Activated naive CD4-positive, alpha-beta T cell treated with anti-CD3 and anti-CD28 coated beads for 36 hours (primary cell): ENCODE measurements at regions not wholly inside any gene's neighbourhood (a gene's known extent, or its start where the extent isn't known, plus 50 kb on each side); places are given as distances from the start of the nearest gene placed in this dataset.

Source experiments
- CTCF ChIA-PET: fragments of 350-600 bp; sonication (Branson Sonifier 250); formaldehyde crosslinking; loops from one replicate; lab custom pipeline; 2021; ENCODE audit warnings: antibody characterized with exemption; lab: Charles Lee
- DNase-seq: peaks from one replicate; pipeline ENCODE4 v3.0.0-alpha.2; 2020
- H3K27ac Mint-ChIP-seq: one replicate; pipeline ENCODE4 v1.8.0; 2021; ENCODE audit warnings: mild to moderate bottlenecking, mixed read lengths
- H3K27me3 Mint-ChIP-seq: one replicate; pipeline ENCODE4 v1.8.0; 2021; ENCODE audit warnings: low read depth, mixed read lengths
- H3K36me3 Mint-ChIP-seq: one replicate; pipeline ENCODE4 v1.8.0; 2021; ENCODE audit warnings: low read depth, mixed read lengths
- H3K4me1 Mint-ChIP-seq: one replicate; pipeline ENCODE4 v1.8.0; 2021; ENCODE audit warnings: low read depth, mixed read lengths
- H3K4me3 Mint-ChIP-seq: one replicate; pipeline ENCODE4 v1.8.0; 2021; ENCODE audit warnings: mild to moderate bottlenecking, moderate library complexity, mixed read lengths
- H3K9me3 Mint-ChIP-seq: one replicate; pipeline ENCODE4 v1.8.0; 2021; ENCODE audit warnings: mixed read lengths
- intact Hi-C: fragments of 100-400 bp; cut with micrococcal nuclease; formaldehyde crosslinking; loops from one replicate; pipeline ENCODE4 v1.15.1; 2023

GRCh38 chr7:131233193-131233592 is 94.5 kb upstream of the MKLN1 start:
- DNase-seq = no peak
- CTCF ChIA-PET = no interaction called here
- H3K36me3 Mint-ChIP-seq = no peaks in the 10 kb centered on the region
- no peaks in the 10 kb centered on the region for H3K9me3 Mint-ChIP-seq
- peaks cover 54% of the 10 kb centered on the region for H3K4me1 Mint-ChIP-seq
- intact Hi-C loops = loop anchor here (10.0 kb wide), 1 partner anchor 808 kb away; no protein-coding TSS in a partner anchor
- no peaks in the 10 kb centered on the region for H3K27me3 Mint-ChIP-seq
- H3K4me3 Mint-ChIP-seq = no peak overlapping the region
- peak overlapping the region; percentile 86 for H3K27ac Mint-ChIP-seq

GRCh38 chr7:131234719-131235488 is 92.8 kb upstream of the MKLN1 start:
- no peaks in the 10 kb centered on the region for H3K9me3 Mint-ChIP-seq
- H3K27me3 Mint-ChIP-seq = no peaks in the 10 kb centered on the region
- peak overlapping the region; percentile 95 for H3K27ac Mint-ChIP-seq
- peaks cover 54% of the 10 kb centered on the region for H3K4me1 Mint-ChIP-seq
- CTCF ChIA-PET = interaction anchor here (0.7 to 1.3 kb wide), 2 partner anchors 55 to 253 kb away, joined by 3 read pairs; no protein-coding TSS in a partner anchor
- intact Hi-C loops = loop anchor here (1.0 to 10.0 kb wide), 7 partner anchors 47 to 810 kb away; partner anchors contain the start of gene MKLN1
- H3K4me3 Mint-ChIP-seq = peak overlapping the region; percentile 62
- no peak for DNase-seq
- H3K36me3 Mint-ChIP-seq = no peaks in the 10 kb centered on the region

- DNase-seq = peak; percentile 93
- CTCF ChIA-PET = interaction anchor here (0.7 to 1.3 kb wide), 2 partner anchors 54 to 254 kb away, joined by 3 read pairs; no protein-coding TSS in a partner anchor
- peak overlapping the region; percentile 62 for H3K4me3 Mint-ChIP-seq
- H3K4me1 Mint-ChIP-seq = peaks cover 52% of the 10 kb centered on the region
- intact Hi-C loops = loop anchor here (1.0 to 10.0 kb wide), 7 partner anchors 47 to 811 kb away; partner anchors contain the start of gene MKLN1
- no peaks in the 10 kb centered on the region for H3K27me3 Mint-ChIP-seq
- H3K27ac Mint-ChIP-seq = peak overlapping the region; percentile 95
- H3K9me3 Mint-ChIP-seq = no peaks in the 10 kb centered on the region
- no peaks in the 10 kb centered on the region for H3K36me3 Mint-ChIP-seq
These were observed 92.0 kb upstream of the MKLN1 start for GRCh38 chr7:131235489-131236317.

GRCh38 chr7:131236318-131236672 is 91.4 kb upstream of the MKLN1 start:
- no peak overlapping the region for H3K4me3 Mint-ChIP-seq
- no peak for DNase-seq
- CTCF ChIA-PET = interaction anchor here (1.3 kb wide), 1 partner anchor 254 kb away, joined by 3 read pairs; no protein-coding TSS in a partner anchor
- peak overlapping the region; percentile 95 for H3K27ac Mint-ChIP-seq
- peaks cover 48% of the 10 kb centered on the region for H3K4me1 Mint-ChIP-seq
- no peaks in the 10 kb centered on the region for H3K9me3 Mint-ChIP-seq
- H3K27me3 Mint-ChIP-seq = no peaks in the 10 kb centered on the region
- no peaks in the 10 kb centered on the region for H3K36me3 Mint-ChIP-seq
- intact Hi-C loops = loop anchor here (10.0 kb wide), 1 partner anchor 811 kb away; no protein-coding TSS in a partner anchor

- peaks cover 33% of the 10 kb centered on the region for H3K4me1 Mint-ChIP-seq
- H3K36me3 Mint-ChIP-seq = no peaks in the 10 kb centered on the region
- intact Hi-C loops = loop anchor here (10.0 kb wide), 1 partner anchor 814 kb away; no protein-coding TSS in a partner anchor
- no peaks in the 10 kb centered on the region for H3K27me3 Mint-ChIP-seq
- no peak overlapping the region for H3K4me3 Mint-ChIP-seq
- CTCF ChIA-PET = interaction anchor here (0.6 kb wide), 1 partner anchor 128 kb away, joined by 3 read pairs; no protein-coding TSS in a partner anchor
- H3K9me3 Mint-ChIP-seq = no peaks in the 10 kb centered on the region
- no peak overlapping the region for H3K27ac Mint-ChIP-seq
- no peak for DNase-seq
These were observed 89.2 kb upstream of the MKLN1 start for GRCh38 chr7:131238347-131238931.

GRCh38 chr7:131241386-131241785 is 86.3 kb upstream of the MKLN1 start:
- CTCF ChIA-PET = no interaction called here
- Mint-ChIP-seq H3K36me3 (no peaks in the 10 kb centered on the region), H3K27ac (no peak overlapping the region), H3K4me3 (no peak overlapping the region), H3K9me3 (no peaks in the 10 kb centered on the region), H3K27me3 (no peaks in the 10 kb centered on the region), H3K4me1 (peaks cover 12% of the 10 kb centered on the region)
- intact Hi-C loops = no loop called here
- DNase-seq = no peak

- intact Hi-C loops = no loop called here
- H3K27ac Mint-ChIP-seq = no peak overlapping the region
- H3K27me3 Mint-ChIP-seq = no peaks in the 10 kb centered on the region
- DNase-seq = no peak
- no peak overlapping the region for H3K4me3 Mint-ChIP-seq
- H3K4me1 Mint-ChIP-seq = peaks cover 4% of the 10 kb centered on the region
- H3K36me3 Mint-ChIP-seq = no peaks in the 10 kb centered on the region
- H3K9me3 Mint-ChIP-seq = no peaks in the 10 kb centered on the region
- CTCF ChIA-PET = no interaction called here
These were observed 85.5 kb upstream of the MKLN1 start for GRCh38 chr7:131242123-131242650.

- CTCF ChIA-PET = interaction anchor here (0.7 kb wide), 1 partner anchor 12 kb away, joined by 3 read pairs; no protein-coding TSS in a partner anchor
- DNase-seq = no peak
- H3K27me3 Mint-ChIP-seq = no peaks in the 10 kb centered on the region
- no peaks in the 10 kb centered on the region for H3K4me1 Mint-ChIP-seq
- no peaks in the 10 kb centered on the region for H3K9me3 Mint-ChIP-seq
- no peak overlapping the region for H3K4me3 Mint-ChIP-seq
- intact Hi-C loops = no loop called here
- H3K27ac Mint-ChIP-seq = no peak overlapping the region
- H3K36me3 Mint-ChIP-seq = no peaks in the 10 kb centered on the region
These were observed 83.3 kb upstream of the MKLN1 start for GRCh38 chr7:131244259-131244852.

GRCh38 chr7:131249003-131249402 is 78.7 kb upstream of the MKLN1 start:
- intact Hi-C loops = no loop called here
- Mint-ChIP-seq H3K27me3 (no peaks in the 10 kb centered on the region), H3K9me3 (peaks cover 7% of the 10 kb centered on the region), H3K27ac (no peak overlapping the region), H3K4me3 (no peak overlapping the region), H3K4me1 (no peaks in the 10 kb centered on the region), H3K36me3 (no peaks in the 10 kb centered on the region)
- CTCF ChIA-PET = no interaction called here
- no peak for DNase-seq

GRCh38 chr7:131249483-131249882 is 78.2 kb upstream of the MKLN1 start:
- Mint-ChIP-seq H3K4me1 (no peaks in the 10 kb centered on the region), H3K9me3 (peaks cover 10% of the 10 kb centered on the region), H3K4me3 (no peak overlapping the region), H3K27me3 (no peaks in the 10 kb centered on the region), H3K36me3 (peaks cover under 1% of the 10 kb centered on the region), H3K27ac (no peak overlapping the region)
- DNase-seq = no peak
- intact Hi-C loops = no loop called here
- CTCF ChIA-PET = no interaction called here

- H3K4me1 Mint-ChIP-seq = no peaks in the 10 kb centered on the region
- H3K27ac Mint-ChIP-seq = no peak overlapping the region
- H3K36me3 Mint-ChIP-seq = peaks cover 4% of the 10 kb centered on the region
- no peaks in the 10 kb centered on the region for H3K27me3 Mint-ChIP-seq
- intact Hi-C loops = no loop called here
- CTCF ChIA-PET = no interaction called here
- no peak for DNase-seq
- peaks cover 15% of the 10 kb centered on the region for H3K9me3 Mint-ChIP-seq
- H3K4me3 Mint-ChIP-seq = no peak overlapping the region
These were observed 77.3 kb upstream of the MKLN1 start for GRCh38 chr7:131250331-131250730.
